ENCODE measurements at regions not wholly inside any gene's neighbourhood (a gene's known extent, or its start where the extent isn't known, plus 50 kb on each side); places are given as distances from the start of the nearest gene placed in this dataset.
A peak's percentile ranks its signal among the peaks of the same experiment; 100 is the strongest.

DNA sequence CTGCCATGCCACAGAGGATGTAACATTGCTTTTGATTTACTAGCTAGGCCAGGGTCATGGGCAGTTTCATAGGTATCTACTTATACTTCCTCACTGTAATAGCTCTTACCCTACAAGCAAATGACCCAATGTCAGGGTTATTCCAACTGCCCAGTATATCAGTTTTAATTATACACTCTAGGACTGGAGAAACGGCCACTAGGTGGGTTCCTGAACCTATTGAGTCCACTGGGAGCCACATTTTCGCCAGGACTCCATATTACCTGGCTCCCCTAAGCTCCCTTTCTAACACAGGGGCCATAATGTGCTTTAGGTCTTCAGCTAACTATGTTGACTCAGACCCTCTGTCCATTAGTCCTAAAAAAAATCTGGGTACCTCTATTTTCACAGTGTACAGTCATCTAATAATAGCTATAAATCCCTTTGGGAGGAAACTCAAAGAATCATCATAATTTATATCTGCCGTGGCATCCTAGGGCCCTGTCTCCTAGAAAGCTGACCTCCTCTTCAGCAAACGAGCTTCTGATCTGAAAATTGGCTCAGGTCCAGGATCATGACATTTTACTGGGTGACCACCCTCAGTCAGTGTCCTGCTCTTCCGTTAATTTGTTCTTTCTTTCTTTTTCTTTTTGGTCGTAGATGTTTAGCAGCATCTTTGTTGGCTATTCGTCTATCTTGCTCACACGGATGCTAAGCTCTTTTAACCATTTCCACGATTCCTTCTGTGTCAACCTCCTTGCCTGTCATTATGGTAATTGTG lies 244.3 kb downstream of the FAM76B start:
- TF ChIP-seq CTCF (conservative IDR thresholded peaks at IDR 0.05) (peak; percentile 50), ZFX (IDR thresholded peaks at IDR 0.05) (no peak)

Data from C4-2B (cell line).